ENCODE measurements at regions not wholly inside any gene's neighbourhood (a gene's known extent, or its start where the extent isn't known, plus 50 kb on each side); places are given as distances from the start of the nearest gene placed in this dataset.

DNA sequence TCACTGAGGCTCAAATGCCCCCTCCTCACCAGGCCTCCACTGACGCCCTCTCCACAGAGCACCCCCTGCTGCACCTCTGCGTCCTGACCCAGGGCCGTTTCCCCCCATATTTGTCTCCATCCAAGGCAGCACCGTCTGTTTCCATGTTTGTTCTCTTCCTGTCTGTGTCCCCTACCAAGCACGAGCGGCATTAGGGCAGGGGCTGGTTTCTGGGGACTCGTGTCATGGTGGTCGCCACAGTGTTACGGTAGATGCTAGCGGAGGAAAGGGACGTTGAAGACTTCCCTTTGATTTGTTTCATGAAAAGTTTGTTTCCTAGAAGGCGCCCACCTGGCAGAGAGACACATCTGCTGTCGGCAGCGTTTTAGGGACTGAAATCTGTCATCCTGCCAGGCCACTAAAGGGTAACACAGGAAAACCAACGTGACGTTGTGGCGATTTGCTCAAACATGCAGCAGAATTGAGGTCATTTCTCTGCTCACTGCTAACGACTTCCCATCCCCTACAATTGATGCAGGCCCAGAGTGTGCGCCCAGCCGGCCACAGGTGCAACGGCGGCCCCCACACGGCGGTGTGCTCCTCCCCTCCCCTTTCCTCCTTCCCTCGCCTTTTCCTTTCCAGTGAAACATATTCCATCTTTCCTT, 79.3 kb upstream of the IRX4 start:
- H4K20me1 ChIP-seq (replicated peaks; ENCODE audit: insufficient read depth), result no peaks in the 10 kb centered on the region
- no peak overlapping the region for H3K4me3 ChIP-seq
- Mint-ChIP-seq H3K4me3 (no peak overlapping the region), H3K9me3 (no peaks in the 10 kb centered on the region), H3K36me3 (ENCODE audit: low read depth) (no peaks in the 10 kb centered on the region), H3K27ac (no peak overlapping the region), H3K27me3 (ENCODE audit: insufficient read depth, low read depth, poor library complexity) (no peaks in the 10 kb centered on the region), H3K4me1 (peaks cover 16% of the 10 kb centered on the region)
- no peak overlapping the region for H2AFZ ChIP-seq
- H3K4me2 ChIP-seq, result no peak overlapping the region
- H3K27me3 ChIP-seq (ENCODE audit: insufficient read depth), result no peaks in the 10 kb centered on the region
- DNase-seq (ENCODE audit: low spot score) (no peak), ATAC-seq (no peak)
- peaks cover 5% of the 10 kb centered on the region; the same call in 1 of the 2 replicates for H3K9me2 ChIP-seq (ENCODE audit: insufficient read depth)
- no peak for TF ChIP-seq POLR2AphosphoS5 (IDR thresholded peaks at IDR 0.05; ENCODE audit: low read depth)
- TF ChIP-seq NANOG (IDR thresholded peaks at IDR 0.05; ENCODE audit: borderline replicate concordance), result no peak
- TF ChIP-seq, protein P1, sequence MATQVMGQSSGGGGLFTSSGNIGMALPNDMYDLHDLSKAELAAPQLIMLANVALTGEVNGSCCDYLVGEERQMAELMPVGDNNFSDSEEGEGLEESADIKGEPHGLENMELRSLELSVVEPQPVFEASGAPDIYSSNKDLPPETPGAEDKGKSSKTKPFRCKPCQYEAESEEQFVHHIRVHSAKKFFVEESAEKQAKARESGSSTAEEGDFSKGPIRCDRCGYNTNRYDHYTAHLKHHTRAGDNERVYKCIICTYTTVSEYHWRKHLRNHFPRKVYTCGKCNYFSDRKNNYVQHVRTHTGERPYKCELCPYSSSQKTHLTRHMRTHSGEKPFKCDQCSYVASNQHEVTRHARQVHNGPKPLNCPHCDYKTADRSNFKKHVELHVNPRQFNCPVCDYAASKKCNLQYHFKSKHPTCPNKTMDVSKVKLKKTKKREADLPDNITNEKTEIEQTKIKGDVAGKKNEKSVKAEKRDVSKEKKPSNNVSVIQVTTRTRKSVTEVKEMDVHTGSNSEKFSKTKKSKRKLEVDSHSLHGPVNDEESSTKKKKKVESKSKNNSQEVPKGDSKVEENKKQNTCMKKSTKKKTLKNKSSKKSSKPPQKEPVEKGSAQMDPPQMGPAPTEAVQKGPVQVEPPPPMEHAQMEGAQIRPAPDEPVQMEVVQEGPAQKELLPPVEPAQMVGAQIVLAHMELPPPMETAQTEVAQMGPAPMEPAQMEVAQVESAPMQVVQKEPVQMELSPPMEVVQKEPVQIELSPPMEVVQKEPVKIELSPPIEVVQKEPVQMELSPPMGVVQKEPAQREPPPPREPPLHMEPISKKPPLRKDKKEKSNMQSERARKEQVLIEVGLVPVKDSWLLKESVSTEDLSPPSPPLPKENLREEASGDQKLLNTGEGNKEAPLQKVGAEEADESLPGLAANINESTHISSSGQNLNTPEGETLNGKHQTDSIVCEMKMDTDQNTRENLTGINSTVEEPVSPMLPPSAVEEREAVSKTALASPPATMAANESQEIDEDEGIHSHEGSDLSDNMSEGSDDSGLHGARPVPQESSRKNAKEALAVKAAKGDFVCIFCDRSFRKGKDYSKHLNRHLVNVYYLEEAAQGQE (IDR thresholded peaks at IDR 0.05; ENCODE audit: unreplicated experiment), result no peak
- TF ChIP-seq JUNB (IDR thresholded peaks at IDR 0.05; ENCODE audit: unreplicated experiment), result no peak
- TF ChIP-seq ZNF114 (CRISPR knock-in tag; IDR thresholded peaks at IDR 0.05), result no peak
- no peak for TF ChIP-seq EZH2phosphoT487 (IDR thresholded peaks at IDR 0.05; ENCODE audit: unreplicated experiment)
- TF ChIP-seq STAT1 (IDR thresholded peaks at IDR 0.05; ENCODE audit: unreplicated experiment), result no peak
- TF ChIP-seq EZH2 (IDR thresholded peaks at IDR 0.05; ENCODE audit: low read depth, unreplicated experiment), result no peak
- TF ChIP-seq, protein P2, sequence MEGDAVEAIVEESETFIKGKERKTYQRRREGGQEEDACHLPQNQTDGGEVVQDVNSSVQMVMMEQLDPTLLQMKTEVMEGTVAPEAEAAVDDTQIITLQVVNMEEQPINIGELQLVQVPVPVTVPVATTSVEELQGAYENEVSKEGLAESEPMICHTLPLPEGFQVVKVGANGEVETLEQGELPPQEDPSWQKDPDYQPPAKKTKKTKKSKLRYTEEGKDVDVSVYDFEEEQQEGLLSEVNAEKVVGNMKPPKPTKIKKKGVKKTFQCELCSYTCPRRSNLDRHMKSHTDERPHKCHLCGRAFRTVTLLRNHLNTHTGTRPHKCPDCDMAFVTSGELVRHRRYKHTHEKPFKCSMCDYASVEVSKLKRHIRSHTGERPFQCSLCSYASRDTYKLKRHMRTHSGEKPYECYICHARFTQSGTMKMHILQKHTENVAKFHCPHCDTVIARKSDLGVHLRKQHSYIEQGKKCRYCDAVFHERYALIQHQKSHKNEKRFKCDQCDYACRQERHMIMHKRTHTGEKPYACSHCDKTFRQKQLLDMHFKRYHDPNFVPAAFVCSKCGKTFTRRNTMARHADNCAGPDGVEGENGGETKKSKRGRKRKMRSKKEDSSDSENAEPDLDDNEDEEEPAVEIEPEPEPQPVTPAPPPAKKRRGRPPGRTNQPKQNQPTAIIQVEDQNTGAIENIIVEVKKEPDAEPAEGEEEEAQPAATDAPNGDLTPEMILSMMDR (conservative IDR thresholded peaks at IDR 0.05; ENCODE audit: low read depth in 2 of 2), result no peak
- TF ChIP-seq CREB1 (CRISPR knock-in tag; IDR thresholded peaks at IDR 0.05; ENCODE audit: low read depth), result no peak
- TF ChIP-seq, protein P3, sequence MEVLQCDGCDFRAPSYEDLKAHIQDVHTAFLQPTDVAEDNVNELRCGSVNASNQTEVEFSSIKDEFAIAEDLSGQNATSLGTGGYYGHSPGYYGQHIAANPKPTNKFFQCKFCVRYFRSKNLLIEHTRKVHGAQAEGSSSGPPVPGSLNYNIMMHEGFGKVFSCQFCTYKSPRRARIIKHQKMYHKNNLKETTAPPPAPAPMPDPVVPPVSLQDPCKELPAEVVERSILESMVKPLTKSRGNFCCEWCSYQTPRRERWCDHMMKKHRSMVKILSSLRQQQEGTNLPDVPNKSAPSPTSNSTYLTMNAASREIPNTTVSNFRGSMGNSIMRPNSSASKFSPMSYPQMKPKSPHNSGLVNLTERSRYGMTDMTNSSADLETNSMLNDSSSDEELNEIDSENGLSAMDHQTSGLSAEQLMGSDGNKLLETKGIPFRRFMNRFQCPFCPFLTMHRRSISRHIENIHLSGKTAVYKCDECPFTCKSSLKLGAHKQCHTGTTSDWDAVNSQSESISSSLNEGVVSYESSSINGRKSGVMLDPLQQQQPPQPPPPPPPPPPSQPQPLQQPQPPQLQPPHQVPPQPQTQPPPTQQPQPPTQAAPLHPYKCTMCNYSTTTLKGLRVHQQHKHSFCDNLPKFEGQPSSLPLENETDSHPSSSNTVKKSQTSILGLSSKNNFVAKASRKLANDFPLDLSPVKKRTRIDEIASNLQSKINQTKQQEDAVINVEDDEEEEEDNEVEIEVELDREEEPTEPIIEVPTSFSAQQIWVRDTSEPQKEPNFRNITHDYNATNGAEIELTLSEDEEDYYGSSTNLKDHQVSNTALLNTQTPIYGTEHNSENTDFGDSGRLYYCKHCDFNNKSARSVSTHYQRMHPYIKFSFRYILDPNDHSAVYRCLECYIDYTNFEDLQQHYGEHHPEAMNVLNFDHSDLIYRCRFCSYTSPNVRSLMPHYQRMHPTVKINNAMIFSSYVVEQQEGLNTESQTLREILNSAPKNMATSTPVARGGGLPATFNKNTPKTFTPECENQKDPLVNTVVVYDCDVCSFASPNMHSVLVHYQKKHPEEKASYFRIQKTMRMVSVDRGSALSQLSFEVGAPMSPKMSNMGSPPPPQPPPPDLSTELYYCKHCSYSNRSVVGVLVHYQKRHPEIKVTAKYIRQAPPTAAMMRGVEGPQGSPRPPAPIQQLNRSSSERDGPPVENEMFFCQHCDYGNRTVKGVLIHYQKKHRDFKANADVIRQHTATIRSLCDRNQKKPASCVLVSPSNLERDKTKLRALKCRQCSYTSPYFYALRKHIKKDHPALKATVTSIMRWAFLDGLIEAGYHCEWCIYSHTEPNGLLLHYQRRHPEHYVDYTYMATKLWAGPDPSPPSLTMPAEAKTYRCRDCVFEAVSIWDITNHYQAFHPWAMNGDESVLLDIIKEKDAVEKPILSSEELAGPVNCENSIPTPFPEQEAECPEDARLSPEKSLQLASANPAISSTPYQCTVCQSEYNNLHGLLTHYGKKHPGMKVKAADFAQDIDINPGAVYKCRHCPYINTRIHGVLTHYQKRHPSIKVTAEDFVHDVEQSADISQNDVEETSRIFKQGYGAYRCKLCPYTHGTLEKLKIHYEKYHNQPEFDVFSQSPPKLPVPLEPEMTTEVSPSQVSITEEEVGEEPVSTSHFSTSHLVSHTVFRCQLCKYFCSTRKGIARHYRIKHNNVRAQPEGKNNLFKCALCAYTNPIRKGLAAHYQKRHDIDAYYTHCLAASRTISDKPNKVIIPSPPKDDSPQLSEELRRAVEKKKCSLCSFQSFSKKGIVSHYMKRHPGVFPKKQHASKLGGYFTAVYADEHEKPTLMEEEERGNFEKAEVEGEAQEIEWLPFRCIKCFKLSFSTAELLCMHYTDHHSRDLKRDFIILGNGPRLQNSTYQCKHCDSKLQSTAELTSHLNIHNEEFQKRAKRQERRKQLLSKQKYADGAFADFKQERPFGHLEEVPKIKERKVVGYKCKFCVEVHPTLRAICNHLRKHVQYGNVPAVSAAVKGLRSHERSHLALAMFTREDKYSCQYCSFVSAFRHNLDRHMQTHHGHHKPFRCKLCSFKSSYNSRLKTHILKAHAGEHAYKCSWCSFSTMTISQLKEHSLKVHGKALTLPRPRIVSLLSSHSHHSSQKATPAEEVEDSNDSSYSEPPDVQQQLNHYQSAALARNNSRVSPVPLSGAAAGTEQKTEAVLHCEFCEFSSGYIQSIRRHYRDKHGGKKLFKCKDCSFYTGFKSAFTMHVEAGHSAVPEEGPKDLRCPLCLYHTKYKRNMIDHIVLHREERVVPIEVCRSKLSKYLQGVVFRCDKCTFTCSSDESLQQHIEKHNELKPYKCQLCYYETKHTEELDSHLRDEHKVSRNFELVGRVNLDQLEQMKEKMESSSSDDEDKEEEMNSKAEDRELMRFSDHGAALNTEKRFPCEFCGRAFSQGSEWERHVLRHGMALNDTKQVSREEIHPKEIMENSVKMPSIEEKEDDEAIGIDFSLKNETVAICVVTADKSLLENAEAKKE (CRISPR knock-in tag; IDR thresholded peaks at IDR 0.05), result no peak
- no peak for TF ChIP-seq ZNF331 (CRISPR knock-in tag; IDR thresholded peaks at IDR 0.05; ENCODE audit: low read depth)
- TF ChIP-seq, protein P4, sequence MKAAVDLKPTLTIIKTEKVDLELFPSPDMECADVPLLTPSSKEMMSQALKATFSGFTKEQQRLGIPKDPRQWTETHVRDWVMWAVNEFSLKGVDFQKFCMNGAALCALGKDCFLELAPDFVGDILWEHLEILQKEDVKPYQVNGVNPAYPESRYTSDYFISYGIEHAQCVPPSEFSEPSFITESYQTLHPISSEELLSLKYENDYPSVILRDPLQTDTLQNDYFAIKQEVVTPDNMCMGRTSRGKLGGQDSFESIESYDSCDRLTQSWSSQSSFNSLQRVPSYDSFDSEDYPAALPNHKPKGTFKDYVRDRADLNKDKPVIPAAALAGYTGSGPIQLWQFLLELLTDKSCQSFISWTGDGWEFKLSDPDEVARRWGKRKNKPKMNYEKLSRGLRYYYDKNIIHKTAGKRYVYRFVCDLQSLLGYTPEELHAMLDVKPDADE (IDR thresholded peaks at IDR 0.05), result no peak
- no peaks in the 10 kb centered on the region for H3K36me3 ChIP-seq (ENCODE audit: insufficient read depth)
- H3K27ac ChIP-seq (ENCODE audit: low read depth), result no peak overlapping the region
- peaks cover 8% of the 10 kb centered on the region for H3K4me1 ChIP-seq (ENCODE audit: insufficient read depth)
- no peaks in the 10 kb centered on the region for H3K79me2 ChIP-seq (replicated peaks; ENCODE audit: insufficient read depth)
- H3F3A ChIP-seq (replicated peaks; ENCODE audit: low read depth), result no peaks in the 10 kb centered on the region

All from GM23338 (cell line).